ENCODE measurements at regions not wholly inside any gene's neighbourhood (a gene's known extent, or its start where the extent isn't known, plus 50 kb on each side); places are given as distances from the start of the nearest gene placed in this dataset.

DNA sequence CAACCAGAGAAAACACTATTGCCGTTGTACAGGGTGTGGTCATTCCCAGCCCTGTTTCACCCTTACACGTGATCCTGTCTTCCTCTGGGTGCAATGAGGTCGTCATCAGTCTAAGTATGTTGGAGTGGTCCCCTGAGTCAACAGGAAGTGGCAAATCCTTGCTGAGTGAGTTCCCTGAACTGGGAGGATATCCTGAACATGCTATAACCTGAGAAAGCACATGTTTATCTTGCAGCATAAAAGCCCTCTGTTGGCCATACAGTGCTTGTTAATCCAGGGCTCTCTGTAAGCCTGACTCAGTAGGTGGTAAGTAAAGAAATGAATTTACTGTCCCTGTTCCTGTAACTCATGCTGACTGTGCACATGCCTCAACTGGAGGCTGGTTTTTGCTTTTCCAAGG, 477.8 kb upstream of the RGMA start (continued):
- TF ChIP-seq, protein P1, sequence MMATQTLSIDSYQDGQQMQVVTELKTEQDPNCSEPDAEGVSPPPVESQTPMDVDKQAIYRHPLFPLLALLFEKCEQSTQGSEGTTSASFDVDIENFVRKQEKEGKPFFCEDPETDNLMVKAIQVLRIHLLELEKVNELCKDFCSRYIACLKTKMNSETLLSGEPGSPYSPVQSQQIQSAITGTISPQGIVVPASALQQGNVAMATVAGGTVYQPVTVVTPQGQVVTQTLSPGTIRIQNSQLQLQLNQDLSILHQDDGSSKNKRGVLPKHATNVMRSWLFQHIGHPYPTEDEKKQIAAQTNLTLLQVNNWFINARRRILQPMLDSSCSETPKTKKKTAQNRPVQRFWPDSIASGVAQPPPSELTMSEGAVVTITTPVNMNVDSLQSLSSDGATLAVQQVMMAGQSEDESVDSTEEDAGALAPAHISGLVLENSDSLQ (IDR thresholded peaks at IDR 0.05): no peak
- TF ChIP-seq NFIC (IDR thresholded peaks at IDR 0.05; ENCODE audit: low read depth, low read length) (no peak), KLF5 (IDR thresholded peaks at IDR 0.05; ENCODE audit: partially characterized antibody) (no peak), SUZ12 (IDR thresholded peaks at IDR 0.05; ENCODE audit: unreplicated experiment) (no peak), ZNF24 (IDR thresholded peaks at IDR 0.05) (no peak), ZNF207 (IDR thresholded peaks at IDR 0.05; ENCODE audit: borderline replicate concordance) (no peak)
- TF ChIP-seq, protein P2, sequence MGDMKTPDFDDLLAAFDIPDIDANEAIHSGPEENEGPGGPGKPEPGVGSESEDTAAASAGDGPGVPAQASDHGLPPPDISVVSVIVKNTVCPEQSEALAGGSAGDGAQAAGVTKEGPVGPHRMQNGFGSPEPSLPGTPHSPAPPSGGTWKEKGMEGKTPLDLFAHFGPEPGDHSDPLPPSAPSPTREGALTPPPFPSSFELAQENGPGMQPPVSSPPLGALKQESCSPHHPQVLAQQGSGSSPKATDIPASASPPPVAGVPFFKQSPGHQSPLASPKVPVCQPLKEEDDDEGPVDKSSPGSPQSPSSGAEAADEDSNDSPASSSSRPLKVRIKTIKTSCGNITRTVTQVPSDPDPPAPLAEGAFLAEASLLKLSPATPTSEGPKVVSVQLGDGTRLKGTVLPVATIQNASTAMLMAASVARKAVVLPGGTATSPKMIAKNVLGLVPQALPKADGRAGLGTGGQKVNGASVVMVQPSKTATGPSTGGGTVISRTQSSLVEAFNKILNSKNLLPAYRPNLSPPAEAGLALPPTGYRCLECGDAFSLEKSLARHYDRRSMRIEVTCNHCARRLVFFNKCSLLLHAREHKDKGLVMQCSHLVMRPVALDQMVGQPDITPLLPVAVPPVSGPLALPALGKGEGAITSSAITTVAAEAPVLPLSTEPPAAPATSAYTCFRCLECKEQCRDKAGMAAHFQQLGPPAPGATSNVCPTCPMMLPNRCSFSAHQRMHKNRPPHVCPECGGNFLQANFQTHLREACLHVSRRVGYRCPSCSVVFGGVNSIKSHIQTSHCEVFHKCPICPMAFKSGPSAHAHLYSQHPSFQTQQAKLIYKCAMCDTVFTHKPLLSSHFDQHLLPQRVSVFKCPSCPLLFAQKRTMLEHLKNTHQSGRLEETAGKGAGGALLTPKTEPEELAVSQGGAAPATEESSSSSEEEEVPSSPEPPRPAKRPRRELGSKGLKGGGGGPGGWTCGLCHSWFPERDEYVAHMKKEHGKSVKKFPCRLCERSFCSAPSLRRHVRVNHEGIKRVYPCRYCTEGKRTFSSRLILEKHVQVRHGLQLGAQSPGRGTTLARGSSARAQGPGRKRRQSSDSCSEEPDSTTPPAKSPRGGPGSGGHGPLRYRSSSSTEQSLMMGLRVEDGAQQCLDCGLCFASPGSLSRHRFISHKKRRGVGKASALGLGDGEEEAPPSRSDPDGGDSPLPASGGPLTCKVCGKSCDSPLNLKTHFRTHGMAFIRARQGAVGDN (IDR thresholded peaks at IDR 0.05): no peak

DNA sequence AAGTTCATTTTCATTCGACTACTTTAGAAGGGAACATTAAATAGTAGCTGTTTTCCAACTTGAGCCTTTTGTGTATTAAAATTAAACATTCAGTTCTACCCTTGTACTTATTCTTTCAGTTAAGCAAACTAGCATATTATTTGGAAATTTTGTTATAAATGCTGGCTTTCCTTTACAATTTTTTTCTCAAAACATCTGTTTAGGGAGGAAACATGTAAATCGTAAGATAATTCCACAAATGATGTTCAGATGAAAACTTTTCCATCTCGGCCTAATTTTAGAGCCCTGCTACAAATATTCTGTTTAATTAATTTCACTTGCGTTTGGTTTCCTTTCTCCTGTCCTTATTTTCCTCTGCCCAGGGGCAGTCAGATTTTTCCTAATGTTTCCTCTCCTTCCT, 476.2 kb upstream of the RGMA start:
- intact Hi-C loops (cut with micrococcal nuclease; ENCODE audit: unreplicated experiment): no loop called here
- DNase-seq (ENCODE audit: low read depth, low spot score) (no peak), FAIRE-seq (no peak), ATAC-seq (no peak)
- ChIA-PET RAD21 (ENCODE audit: unreplicated experiment) (no interaction called here), CTCF (no interaction called here), POLR2A (no interaction called here), SMC1A (ENCODE audit: uncharacterized antibody, unreplicated experiment) (no interaction called here)
- 28% methylated on average over 4 of the region's 4 CpGs for WGBS (ENCODE audit: insufficient coverage, insufficient replicate concordance, low lambda C conversion rate, missing lambda C conversion rate)
- in situ Hi-C loops (cut with MboI): no loop called here
- H3K4me1 ChIP-seq (ENCODE audit: control insufficient read depth, insufficient read depth, low read length): no peaks in the 10 kb centered on the region
- no peak overlapping the region for H2AFZ ChIP-seq (ENCODE audit: control insufficient read depth, low read depth, low read length)
- H3K4me3 ChIP-seq: no peak overlapping the region
- no peaks in the 10 kb centered on the region for H3K27me3 ChIP-seq (replicated peaks in 1 of 2; ENCODE audit: control insufficient read depth in 2 of 2, insufficient read depth in 2 of 2, low read length in 1 of 2)
- no peaks in the 10 kb centered on the region for H4K20me1 ChIP-seq (ENCODE audit: control insufficient read depth, insufficient read depth)
- H3K36me3 ChIP-seq (ENCODE audit: control insufficient read depth in 2 of 2, insufficient read depth in 2 of 2, low read length in 1 of 2): no peaks in the 10 kb centered on the region
- no peaks in the 10 kb centered on the region for H3K9me3 ChIP-seq (replicated peaks; ENCODE audit: control insufficient read depth, insufficient read depth, low read length)
- BruUV-seq (replicated peaks): no TSS peak
- no peak overlapping the region for H3K27ac ChIP-seq (ENCODE audit: control insufficient read depth, insufficient read depth)
- no peak overlapping the region for H3K9ac ChIP-seq (ENCODE audit: control insufficient read depth, insufficient read depth, low read length)
- no peaks in the 10 kb centered on the region for H3K79me2 ChIP-seq (ENCODE audit: control insufficient read depth, insufficient read depth, low read length)
- H3K4me2 ChIP-seq (ENCODE audit: control insufficient read depth, insufficient read depth): no peak overlapping the region
- TF ChIP-seq IRF4 (IDR thresholded peaks at IDR 0.05; ENCODE audit: low read depth, low read length) (no peak), FOXK2 (IDR thresholded peaks at IDR 0.05) (no peak), GABPA (IDR thresholded peaks at IDR 0.05; ENCODE audit: low read depth) (no peak), NR2F1 (conservative IDR thresholded peaks at IDR 0.05) (no peak), TCF12 (IDR thresholded peaks at IDR 0.05; ENCODE audit: low read depth, low read length) (no peak), TBL1XR1 (IDR thresholded peaks at IDR 0.05; ENCODE audit: low read depth, low read length) (no peak), TARDBP (IDR thresholded peaks at IDR 0.05; ENCODE audit: borderline replicate concordance) (no peak), NFXL1 (IDR thresholded peaks at IDR 0.05; ENCODE audit: borderline replicate concordance) (no peak), BRCA1 (IDR thresholded peaks at IDR 0.05; ENCODE audit: low read depth, low read length) (no peak), HDAC2 (IDR thresholded peaks at IDR 0.05) (no peak), POLR2AphosphoS5 (IDR thresholded peaks at IDR 0.05; ENCODE audit: low read length) (no peak)
- TF ChIP-seq, protein P3, sequence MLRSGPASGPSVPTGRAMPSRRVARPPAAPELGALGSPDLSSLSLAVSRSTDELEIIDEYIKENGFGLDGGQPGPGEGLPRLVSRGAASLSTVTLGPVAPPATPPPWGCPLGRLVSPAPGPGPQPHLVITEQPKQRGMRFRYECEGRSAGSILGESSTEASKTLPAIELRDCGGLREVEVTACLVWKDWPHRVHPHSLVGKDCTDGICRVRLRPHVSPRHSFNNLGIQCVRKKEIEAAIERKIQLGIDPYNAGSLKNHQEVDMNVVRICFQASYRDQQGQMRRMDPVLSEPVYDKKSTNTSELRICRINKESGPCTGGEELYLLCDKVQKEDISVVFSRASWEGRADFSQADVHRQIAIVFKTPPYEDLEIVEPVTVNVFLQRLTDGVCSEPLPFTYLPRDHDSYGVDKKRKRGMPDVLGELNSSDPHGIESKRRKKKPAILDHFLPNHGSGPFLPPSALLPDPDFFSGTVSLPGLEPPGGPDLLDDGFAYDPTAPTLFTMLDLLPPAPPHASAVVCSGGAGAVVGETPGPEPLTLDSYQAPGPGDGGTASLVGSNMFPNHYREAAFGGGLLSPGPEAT (IDR thresholded peaks at IDR 0.05; ENCODE audit: low read depth): no peak

All from GM12878 (cell line).